Fibroblast of skin of back (primary cell): ENCODE measurements at regions not wholly inside any gene's neighbourhood (a gene's known extent, or its start where the extent isn't known, plus 50 kb on each side); places are given as distances from the start of the nearest gene placed in this dataset.
A peak's percentile ranks its signal among the peaks of the same experiment; 100 is the strongest.

ENCODE experiments used
- DNase-seq: peaks from one replicate; pipeline ENCODE4 v3.0.0-alpha.2; 2013

DNA sequence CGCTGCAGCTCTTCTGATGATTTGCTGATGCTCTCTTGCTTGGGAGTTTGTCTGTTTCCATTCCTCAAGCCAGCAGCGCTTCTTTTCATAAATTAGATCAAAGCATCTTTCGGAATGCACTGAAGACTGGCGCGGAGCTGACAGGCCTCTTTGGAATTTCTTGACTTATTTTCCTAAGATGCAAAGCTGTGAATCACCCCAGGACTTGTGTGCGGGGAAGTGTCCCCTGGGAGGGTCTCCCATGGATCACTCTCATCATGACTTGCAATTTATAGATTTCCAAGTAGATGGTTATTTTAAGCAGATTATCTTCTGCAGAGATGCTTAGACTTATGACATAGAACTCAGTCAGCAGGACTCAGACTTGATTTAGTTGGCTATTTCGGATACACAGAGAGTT lies 467.2 kb downstream of the TCERG1L start:
- DNase-seq: peak; percentile 95

DNA sequence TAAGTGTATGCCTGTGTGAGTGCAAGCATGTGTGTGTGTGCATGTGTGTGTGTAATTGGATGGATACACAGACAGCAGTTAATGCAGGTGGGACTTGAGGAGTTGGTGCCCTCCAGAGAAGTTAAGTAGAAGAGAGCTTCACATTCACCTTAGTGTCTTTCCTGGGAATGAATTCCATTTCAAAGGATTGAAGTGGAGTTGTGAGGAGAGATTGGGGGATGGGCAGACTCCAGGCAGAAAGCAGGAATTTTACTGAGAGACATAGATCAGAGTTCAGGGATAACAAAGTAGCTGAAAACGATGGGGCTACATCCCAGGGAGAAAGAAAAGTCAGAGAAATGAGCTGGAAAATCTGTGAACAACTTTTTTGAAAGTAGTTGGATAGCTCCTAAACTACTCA lies 464.4 kb downstream of the TCERG1L start:
- DNase-seq: no peak

DNA sequence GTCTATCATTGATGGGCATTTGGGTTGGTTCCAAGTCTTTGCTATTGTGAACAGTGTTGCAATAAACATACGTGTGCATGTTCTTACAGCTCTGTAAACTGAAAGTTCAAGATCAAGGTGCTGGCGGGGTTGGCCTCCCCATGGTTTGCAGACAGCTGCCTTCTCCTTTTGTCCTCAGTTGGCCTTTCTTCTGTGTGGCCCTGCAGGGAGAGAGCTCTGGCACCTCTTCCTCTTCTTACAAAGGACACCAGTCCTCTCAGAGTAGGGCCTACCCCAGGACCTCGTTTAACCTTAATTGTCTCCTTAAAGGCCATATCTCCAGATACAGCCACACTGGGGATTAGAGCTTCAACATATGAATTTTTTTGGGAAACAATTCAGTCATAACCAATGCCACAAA lies 462.7 kb downstream of the TCERG1L start:
- DNase-seq: no peak

DNA sequence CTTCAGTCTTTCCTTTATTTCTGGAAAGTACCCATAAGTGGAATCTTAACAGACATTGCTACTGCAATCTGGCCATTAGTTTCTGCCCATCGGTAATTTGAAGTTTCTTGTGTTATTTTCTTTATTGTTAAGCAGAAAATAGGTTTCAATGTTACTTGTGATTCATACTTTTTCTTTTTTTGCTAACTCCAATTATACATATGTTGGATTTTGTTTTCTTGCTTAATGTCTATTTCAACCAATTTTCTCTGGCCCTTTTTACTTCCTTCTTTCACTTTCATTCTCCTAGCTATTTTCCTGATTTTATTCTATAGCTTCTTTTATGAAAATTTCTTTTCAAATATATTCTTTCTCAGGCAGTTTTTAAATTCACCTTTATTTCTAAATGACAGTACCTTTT lies 457.4 kb downstream of the TCERG1L start:
- DNase-seq: no peak

DNA sequence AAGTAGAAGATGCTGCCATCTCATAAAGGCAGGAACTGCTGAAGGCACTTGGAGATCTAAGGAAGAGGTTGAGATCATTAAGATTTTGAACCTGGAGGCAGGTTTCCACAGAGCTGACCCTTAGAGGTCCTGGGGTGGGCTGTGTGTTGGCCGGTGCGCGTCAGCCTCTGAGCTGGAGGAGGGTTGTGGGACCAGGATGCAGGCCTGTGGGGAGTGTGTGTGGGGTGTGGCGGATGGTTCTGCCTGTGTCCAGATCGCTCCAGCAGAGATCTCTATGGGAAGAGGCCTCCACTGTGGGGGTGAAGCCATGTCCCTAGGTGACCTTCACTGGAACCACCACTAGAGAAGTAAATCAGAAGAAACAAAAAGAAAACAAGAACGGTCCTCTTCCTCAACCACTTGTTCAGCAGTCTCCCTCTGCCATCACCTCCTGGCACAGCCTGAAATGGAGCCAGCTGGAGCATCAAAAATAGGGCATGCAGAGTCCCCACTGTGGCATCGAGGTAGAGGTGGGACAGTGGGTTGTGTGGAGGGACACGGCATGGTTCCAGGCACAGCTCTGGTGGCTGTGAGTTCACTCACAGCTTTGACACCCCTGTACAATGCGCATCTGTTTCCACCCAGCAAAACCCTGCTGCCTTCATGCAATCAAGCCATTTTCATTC lies 453.8 kb downstream of the TCERG1L start:
- no peak for DNase-seq

DNA sequence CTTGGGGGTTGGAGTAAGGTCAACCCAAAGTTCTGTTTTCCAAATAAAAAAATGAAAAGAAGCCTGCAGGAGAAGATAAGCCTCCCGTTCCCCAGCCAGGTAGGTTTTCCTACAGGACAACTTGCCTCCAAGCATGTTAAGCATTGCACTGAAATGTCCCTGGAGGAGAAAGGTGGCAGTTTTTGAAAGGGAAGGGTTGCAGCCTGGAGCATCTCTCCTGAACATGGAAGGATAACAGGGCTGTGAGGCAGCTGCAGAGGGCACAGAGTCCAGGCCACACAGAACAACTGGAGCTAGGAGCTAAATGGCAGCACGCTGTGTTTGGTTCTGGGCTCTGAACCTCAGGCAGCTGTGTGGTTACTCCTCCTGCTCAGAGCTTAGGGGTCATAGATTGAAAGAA lies 452.9 kb downstream of the TCERG1L start:
- no peak for DNase-seq

DNA sequence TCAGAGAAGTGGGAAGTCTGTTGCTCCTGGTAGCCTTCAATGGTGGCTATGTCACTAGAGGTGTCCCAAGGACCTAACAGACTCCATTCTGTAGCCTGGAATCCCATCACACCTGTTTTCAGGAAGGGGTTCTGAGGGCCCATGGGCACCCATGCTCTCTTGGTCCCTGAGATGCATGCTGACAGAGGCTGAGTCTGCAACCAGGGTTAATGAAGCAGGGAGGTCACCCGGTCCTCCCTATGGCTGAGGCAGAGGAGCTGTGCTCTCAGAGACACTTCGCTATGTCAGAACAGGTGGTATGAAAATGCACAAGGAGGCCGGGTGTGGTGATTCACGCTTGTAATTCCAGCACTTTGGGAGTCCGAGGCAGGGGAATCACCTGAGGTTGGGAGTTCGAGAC lies 452.1 kb downstream of the TCERG1L start:
- no peak for DNase-seq

DNA sequence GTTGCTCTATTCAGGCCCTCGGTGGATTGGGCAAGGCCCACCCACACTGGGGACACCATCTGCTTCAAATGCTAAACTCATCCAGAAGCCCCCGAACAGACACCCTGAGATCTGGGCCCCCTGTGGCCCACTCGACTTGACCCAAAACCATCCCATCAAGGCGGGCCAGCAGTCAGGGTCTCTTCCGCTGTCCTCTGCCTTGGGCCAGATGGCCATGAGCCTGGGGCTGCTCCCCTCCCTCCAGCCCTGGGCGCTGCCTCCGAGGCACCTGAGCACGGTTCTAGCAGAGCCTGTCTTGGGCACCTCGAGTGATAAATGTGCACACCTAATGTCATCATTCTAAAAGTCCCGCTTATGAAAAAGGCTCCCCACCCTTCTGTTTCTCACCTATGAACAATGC lies 449.4 kb downstream of the TCERG1L start:
- no peak for DNase-seq

DNA sequence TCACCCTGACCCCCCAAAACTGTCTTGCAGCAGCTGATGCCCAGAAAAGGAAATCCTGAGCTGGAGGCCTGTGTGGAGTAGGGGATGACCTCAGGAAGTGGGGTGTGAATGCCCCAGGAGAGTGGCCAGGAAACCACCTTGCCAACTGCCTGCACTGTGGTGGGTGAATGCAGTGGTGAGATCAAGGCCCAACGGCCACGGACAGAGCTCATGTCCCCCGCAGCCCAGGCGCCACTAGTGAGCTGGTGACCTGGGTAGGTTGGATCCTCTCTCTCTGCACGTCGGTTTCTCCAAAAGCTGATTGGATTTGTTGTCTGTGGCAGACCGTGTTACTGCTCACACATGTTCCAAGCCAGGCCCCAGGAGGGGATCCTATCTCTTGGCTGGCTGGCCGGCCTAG lies 448.9 kb downstream of the TCERG1L start:
- no peak for DNase-seq

DNA sequence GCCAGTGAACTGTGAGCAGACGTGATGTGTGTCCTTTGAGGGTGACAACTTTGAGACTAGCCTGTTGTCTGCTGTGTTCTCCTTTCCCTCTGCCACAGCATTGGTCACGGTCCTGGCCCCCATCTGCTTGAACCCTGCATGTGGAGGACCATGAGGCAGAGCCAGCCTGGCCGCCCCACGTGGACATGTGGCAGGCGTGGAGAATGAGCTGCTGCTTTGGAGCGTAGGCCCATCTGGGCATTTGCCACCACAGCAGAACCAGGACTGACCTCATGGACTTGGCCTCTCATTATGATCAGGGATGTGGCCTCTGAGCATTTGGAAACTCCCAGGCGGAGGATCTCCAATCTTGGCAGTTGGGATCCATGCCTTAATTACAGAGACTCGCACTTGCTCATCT lies 448.5 kb downstream of the TCERG1L start:
- no peak for DNase-seq

DNA sequence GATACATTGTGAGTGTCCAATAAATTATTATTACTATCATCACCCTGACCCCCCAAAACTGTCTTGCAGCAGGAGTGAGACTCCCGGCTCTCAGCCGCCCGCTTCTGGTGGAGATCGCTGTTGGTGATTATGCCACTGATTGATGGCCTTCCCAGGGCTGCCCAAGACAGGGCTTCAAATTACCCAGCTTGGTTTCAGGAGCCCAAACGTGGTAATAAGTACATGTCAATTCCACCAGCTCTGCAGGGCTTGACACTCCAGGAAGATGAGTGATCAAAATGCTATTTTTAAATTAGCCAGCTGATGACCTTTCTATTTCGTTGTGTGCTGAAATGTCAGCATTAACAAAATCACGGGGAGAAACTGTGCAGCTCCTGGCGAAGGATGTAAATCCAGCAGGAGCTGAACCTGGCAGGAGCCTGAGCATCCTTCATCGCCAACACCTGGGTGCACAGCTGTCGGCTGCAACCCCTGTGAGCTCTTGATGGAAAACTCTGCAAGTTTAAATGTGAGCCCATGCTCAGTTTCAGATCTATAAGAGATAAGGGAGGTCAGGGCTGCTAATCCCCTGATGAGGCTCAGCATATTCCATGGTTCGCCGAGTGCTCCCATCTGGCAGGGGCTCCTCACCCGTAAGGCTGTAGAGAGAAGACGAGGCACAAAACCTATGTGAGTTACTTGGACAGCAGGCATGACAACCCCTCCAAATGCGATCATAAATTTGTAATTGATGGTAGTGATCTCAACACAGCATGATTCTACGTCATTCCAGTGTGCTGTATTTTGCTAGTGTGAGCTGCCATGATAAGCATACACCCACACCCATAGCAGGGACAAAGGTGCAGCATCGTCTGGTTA lies 446.3 kb downstream of the TCERG1L start:
- DNase-seq: no peak

DNA sequence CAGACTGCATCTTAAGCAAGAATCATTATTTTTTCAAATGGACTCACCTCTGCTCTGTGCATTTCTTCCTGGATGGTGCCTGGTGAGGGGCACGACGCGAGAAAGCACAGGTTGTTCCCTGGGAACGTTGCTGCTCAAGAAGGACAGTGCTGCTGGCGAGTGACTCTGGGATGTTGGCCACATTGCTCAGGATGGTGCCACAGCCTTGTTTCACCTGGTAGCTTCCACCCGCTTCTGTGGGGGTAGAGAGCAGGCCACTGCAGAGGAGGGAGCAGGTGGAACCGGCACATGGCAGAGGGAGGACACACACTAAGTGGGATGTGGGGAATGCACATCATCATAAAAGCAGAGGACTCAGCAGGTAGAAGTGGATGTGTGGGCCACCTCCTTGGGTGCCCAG lies 444.7 kb downstream of the TCERG1L start:
- DNase-seq: no peak

DNA sequence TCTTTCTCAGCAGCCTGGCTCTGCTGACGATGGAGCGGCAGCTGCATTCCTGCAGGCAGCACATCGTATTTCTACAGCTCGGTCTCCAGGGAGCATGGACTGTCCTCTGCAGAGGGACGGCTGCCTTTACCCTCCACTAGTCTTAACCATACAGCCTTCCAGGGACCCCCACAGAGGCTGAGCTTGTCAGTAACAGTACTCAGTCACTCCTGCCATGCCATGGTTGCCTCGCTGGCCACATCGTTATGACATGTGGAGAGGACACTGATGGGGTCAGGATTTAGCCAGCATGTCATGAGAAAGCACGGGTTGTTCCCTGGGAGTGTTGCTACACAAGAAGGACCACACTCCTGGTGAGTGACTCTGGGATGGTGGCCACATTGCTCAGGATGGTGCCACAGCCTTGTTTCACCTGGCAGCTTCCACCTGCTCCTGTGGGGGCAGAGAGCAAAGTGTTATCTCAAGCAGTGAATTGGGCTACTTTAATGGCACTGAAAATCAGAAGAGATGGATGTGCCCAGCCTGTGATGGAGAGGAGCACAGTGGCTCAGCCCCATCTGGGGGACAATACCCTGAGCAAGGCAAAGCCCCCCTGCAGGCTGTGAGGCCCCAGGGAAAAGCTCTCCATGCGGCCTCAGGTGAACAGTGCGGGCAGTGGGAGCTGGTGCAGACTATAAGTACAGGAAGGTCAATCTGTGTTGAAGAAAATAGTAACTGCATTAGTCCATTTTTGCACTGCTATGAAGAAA lies 443.9 kb downstream of the TCERG1L start:
- no peak for DNase-seq

DNA sequence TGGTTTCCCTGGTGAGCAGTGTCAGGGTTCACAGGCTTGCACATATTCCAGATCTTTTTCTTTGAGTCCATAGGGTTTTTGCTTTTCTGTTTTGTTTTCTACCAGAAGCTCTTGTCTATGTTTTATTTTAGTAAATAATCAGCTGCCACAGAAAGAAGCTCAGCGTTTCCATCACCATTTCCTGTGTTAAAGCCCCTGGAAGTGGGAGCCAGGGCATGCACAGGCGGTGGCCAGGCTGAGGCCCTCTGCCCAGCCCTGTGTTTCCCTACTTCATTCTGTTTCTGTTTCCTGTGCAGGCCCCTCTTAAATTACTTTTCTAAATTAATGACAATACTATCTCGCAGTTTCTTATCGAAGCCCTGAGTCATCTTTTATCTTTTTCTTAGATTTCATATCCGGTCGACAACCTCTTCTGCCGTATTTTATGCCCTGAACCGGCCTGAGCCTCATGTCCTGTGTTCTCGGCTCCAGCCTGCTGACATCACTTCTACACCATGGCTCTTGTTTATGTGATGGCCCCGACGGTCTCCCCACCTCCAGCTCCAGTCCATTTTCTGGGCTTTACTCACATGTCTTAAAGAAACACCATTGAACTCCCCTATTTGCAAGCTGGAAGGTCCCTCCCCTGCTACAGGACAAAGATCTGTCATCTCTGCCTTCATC lies 442.2 kb downstream of the TCERG1L start:
- DNase-seq: no peak

DNA sequence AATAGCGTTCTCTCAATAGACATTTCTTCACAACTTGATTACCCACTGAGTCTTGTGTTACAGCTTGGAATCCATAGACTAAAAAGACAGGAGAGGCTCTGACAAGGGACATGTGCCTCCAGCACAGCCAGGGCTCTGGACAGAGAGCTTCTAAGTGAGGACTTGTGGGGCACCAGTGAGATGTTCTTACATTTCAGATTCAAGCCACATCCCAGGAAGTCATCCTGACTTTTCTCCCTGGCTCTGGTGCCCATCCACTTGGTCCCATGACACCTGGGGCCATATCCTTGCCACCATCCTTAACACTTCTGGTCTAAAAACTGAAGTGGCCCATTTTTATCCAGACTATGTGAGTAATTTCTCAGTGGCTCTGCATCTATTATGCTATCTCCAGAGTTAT lies 440.1 kb downstream of the TCERG1L start:
- no peak for DNase-seq

DNA sequence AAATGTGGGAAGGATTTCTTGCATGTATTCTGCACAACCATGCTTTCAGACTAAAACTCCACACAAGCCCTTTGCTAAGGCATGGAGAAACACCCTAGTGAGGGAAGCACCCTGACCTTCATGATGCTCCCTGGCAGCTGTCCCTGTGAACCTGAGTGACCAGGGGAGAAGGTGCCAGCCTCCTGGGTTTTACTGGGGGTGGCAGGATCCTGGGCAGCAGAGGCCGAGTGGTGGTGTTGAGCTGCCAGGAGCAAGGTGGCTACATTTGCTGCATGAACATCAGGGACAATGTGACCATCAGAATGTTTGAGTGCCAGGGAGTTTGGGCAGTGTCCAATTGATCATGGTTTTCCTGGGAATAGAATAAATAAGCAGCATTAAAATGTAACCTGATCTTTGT lies 437.9 kb downstream of the TCERG1L start:
- DNase-seq: no peak

DNA sequence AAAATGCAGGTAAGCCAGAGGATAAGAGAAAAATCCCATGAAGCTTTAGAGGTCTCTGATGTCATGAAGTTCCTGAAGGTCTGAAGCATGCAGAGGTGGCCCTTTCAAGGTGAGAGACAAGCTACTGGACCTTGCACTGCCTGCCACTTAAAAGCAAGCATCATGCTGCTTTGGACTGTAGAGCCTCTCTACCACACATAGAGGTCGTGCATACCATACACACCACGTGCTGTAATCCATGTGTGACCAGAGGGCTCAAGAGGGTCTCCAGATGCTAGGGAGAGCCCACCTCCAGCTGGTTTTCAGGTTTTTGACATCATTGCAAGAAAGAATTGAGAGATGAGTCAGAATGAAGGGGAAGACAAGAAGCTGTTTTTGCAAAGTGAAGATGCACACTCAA lies 436.4 kb downstream of the TCERG1L start:
- no peak for DNase-seq

DNA sequence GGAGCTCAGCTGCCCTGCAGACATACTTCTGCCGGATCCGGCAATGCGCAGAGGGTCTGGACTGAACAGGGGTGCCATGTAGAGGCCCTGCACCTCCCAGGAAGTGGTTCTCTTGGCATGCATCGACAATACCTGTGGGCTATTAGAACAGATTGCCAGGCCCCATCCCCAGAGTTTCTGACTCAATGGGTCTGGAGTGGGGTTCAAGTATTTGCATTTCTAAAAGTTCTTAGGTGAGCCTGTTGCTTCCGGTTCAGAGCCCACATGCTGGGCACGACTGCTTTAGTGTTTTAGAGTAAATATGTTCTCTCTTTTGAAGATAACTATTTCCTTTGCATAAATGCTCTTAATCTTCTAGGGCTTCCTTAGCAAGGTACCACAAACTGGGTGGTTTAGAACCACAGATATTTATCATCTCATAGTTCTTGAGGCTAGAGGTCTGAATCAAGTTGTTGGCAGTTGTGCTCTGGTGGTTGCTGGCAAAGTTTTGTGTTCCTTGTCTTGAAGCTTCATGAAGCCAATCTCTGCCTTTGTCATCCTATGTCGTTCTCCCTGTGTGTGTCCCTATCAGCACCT lies 435.5 kb downstream of the TCERG1L start:
- DNase-seq: no peak

DNA sequence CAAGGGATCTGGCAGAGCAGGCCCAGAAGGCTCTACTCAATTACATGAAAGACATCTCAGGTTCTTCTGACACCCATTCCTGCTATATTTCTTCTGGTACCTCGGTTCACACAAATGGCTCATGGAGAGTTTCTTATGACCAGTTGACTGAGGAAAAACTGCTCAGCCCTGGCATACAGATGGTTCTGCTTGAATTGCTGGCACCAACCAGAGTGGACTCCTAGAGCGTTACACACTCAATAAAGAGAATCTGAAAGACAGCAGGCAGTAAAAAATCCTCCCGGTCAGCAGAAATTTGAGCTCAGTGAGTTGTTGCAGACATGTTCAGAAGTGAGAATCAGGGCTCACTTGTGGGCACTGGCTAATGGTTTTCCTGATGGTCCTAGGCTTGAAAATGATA lies 434.4 kb downstream of the TCERG1L start:
- DNase-seq: no peak

DNA sequence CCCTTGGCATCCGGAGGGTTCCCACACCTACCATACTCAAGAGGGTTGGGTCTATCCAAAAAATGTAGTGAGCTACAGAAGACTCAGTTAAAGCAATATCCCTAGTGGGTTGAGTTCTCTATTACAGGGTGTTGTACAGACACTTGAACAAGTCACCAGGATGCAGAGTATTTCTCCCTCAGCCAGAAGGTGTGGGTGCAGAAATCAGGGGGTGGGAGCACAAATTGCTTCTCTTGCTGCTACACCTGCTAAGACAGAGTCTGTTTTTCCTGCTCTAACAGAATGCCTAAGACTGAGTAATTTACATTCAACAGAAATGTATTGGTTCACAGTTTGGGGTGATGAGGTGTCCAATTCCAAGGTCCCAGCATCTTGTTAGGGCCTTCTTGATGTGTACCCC lies 433.4 kb downstream of the TCERG1L start:
- DNase-seq: no peak

DNA sequence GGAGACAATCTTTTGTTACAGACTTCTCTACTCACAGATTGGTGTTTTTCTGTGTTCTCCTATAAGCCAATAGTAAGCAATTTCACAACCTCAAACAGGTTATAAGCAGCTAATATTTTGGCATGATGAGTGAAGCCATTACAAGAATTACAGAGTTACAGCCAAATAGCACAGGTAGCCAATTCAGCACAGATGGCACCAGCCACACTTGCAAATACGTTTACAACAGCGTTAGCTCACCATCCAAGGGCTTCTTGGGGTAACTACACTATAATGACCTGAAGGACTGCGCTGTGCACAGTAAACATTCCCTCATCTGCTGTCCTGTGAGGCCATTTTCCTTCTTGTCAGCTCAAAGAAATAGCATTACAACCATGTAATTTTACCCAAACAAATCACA lies 428.6 kb downstream of the TCERG1L start:
- DNase-seq: no peak

DNA sequence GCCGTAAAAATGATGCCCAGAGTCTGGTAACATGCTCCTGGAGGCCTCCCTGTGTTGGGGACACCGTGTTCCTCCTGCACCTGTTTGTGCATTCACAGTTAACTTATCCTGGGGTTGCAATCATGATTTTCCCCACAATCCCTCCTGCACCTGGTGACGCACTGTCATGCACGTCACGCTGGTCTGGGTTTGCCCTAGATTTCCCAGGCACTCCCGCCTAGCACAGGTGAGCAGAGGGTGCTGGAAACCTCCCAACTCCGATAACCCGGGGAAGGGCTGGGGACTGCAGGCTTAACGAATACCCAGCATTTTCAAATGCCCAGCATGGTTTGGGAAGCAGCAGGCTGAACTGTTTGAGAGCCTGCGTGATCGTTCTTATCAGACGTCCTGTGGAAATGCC lies 427.1 kb downstream of the TCERG1L start:
- no peak for DNase-seq
